ENCODE measurements at regions not wholly inside any gene's neighbourhood (a gene's known extent, or its start where the extent isn't known, plus 50 kb on each side); places are given as distances from the start of the nearest gene placed in this dataset.
A peak's percentile ranks its signal among the peaks of the same experiment; 100 is the strongest.
"Not testable (repeated sequence)": the region's sequence is repeated elsewhere in the genome, so short reads cannot be mapped to it uniquely, and the experiment has no call there.

- DNase-seq: no peak
Observed at GRCh38 chr14:61602003-61602732, 93.1 kb upstream of the HIF1A start.

- no peak for DNase-seq
Observed at GRCh38 chr14:61602733-61603077, 92.6 kb upstream of the HIF1A start.

DNA sequence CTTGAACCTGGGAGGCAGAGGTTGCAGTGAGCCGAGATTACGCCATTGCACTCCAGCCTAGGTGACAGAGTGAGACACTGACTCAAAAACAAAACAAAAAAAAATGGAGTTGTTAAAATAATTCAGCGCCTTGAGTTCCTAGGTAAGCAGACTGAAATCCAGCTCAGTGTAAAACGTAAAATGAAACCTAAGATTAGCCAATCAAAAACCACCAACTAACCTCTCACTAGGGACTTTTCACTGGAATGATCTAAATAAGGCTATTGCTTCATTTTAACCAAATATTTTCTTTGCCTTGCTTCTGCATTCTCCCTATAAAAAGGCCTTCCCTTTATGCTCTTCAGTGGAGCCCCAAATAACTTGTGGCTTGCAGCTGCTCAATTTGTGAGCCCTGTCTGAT is 91.6 kb upstream of the HIF1A start:
- no peak for DNase-seq

DNA sequence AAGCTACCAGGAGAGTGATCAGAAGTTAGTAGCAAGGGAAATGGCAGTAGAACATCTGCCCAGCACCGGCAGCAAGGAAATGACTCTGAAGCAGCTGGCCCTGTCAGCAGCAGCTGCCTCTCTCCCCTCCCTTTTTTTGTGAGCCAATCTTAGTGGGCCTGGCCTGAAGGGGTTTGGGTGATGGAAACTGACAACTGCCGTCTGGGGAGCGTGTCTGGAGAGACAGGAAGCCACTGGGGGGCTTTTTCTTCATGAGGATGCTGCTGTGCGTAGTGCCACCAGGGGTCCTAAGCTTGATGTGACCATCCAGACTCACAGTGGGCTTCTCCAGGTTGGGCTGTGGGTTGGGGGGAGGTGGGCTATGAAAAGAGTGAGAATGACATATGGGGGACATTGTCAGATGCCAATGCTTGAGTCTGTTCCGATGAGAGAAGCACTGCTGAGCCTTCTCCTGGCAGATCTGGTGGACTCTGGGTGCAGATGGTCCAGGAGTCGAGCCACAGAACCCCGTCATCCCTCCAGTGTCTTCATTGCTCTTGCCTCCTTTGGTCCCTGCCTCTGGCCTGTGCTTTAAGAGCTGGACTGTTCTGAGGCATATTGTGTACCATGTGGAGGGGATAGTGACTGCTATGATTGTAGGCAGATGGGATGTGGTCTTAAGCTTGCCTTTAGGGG is 87.6 kb upstream of the HIF1A start:
- DNase-seq: no peak

DNA sequence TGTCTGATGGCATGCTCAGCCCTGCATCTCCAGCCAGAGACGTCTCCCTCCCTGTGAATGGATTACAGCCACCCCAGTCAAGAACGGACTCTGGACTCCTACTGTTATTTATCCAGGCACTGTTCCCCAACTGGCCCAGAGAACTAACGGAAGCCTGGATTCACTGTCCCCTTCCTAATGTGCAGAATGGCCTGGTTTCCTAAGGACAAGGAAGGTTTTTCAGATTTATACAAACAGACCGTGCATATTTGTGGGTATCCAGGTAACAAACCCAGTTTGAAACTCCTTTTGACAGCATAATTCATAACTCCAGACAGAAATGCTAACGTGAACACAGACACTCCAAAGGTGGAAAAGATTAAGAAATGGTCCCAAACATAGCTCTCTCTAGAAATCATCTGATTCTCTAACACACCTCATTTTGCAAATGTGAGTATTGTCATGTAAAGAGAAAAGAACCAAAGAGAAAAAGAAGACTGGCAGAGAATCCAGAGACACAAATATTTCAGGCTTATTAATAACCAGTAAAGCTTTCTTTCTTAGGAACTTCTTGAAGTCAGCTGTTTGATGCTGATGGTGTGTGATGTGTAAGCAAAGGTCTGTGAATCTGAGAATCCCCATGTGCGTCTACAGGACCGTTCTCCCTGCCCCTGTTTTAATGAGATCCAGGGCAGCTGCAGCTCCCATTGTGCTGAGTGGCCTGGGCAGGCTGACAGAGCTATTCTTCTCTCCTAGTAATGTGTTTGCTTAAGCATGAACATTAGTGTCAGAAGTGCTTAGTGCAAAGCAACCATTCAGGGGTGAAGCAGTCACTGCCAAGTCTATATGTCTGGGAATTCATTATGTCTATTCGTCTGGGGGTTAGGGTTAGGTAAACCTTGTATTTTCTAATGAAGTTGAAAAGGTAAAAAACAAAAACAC is 86.8 kb upstream of the HIF1A start:
- no peak for DNase-seq

- DNase-seq: peak; percentile 77
Observed at GRCh38 chr14:61609191-61609843, 86.0 kb upstream of the HIF1A start.

DNA sequence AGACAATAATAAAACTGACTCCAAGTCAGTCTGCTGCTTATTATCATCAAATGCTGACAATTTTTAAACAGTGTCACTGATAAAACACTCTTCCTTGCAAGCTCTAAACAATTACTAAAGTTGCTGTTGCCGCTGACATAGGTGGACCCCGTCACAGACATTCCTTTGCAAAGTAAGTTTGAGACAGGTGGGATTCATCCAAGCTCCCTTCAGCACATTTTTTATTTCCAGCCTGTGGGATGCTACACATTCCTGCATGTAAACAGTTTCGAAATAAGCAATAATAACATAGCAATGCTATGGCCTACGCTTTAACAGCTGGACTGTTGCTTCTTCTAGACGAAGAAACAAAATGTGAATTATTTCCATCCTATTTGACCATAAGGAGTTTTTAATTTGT is 85.4 kb upstream of the HIF1A start:
- DNase-seq: peak; percentile 86

GRCh38 chr14:61610900-61611299 is 84.4 kb upstream of the HIF1A start:
- no peak for DNase-seq

- DNase-seq: no peak
Observed at GRCh38 chr14:61611880-61612630, 83.3 kb upstream of the HIF1A start.

GRCh38 chr14:61613006-61613405 is 82.3 kb upstream of the HIF1A start:
- DNase-seq: not testable (repeated sequence)

- no peak for DNase-seq
Observed at GRCh38 chr14:61614693-61615092, 80.6 kb upstream of the HIF1A start.

DNA sequence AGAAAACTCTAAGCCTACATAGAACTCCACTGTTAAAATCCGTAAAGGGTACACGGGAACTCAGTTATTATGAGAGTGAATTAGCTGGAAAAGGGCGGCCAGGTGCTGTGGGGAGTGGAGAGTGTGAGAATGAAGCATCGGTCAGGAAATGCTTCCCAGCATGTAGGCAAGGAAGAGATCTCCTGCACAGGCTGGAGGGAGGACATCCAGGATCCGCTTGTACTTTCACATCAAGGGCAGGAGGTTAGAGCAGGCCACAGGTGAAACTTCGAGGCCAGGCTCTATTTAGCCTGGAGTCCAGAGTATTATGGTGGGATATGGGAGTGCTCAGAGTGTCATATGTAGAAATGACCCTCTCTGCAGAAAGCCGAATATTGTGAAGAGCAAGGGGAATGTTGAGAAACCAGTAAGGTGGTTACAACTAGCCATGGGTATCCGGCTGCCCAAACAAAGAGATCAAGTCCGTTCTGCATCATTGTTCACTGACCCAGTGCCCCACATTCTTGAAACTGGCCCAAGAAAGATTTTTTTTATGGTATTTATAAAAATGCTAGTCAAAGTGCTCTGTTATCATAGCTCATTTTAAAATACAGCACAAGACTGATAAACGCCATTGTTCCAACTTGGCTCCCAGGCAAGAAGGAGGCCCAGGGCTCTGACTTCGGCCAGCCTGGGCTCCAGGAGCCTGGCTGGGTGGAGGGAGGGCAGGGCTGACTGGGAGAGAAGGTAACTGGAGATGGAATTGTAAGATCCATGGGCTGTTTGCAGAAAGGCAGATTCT is 79.4 kb upstream of the HIF1A start:
- no peak for DNase-seq

DNA sequence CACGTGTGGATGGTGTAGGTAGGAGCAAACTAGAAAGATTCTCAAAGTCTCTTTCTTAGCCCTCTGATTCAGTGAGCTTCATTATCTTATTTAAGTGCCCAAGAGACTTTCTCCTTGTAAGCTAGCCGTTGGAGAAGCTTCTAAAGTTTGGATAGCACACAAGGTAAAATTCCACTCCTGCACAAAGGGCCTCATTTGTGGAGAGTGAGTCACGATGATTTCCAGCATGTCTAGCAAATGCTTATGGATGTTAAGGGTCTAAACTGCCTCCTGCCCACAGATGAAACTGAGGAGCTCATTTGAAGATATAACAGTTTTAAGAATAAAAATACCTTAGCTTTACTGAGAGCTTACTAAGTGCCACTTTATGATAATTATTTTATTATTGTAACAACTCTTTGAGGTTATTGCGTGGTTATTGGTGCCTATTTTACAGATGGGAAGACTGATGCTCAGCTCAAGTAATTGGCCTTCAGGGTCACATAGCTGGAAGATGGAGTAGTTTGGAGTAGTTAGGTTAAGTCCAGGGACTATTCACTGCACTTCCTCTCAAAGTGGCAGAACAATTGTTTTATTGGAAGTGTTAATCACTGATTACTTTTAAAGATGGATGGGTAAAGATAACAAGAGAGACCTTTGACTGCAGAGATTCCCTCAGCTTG is 78.7 kb upstream of the HIF1A start:
- DNase-seq: peak; percentile 61

- no peak for DNase-seq
Observed at GRCh38 chr14:61618448-61618847, 76.9 kb upstream of the HIF1A start.

DNA sequence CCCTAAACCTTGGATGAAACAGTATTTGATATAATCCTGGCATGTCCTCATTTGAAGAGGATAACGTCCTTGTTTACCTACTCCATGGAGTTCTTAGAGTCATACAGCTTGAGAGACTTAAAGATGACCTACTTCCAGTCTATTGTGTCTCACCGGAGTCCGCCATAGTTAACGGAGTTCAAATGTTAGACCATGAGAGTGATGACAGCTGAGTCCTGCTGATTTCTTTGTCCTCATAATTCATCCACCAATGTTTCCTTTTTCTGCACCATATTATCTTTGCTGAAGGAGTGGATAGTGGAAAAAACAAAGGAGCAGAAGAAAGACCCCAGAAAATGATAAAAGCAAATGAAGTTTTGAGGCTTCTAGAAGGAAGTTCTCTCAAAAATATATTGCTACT is 75.8 kb upstream of the HIF1A start:
- DNase-seq: no peak

DNA sequence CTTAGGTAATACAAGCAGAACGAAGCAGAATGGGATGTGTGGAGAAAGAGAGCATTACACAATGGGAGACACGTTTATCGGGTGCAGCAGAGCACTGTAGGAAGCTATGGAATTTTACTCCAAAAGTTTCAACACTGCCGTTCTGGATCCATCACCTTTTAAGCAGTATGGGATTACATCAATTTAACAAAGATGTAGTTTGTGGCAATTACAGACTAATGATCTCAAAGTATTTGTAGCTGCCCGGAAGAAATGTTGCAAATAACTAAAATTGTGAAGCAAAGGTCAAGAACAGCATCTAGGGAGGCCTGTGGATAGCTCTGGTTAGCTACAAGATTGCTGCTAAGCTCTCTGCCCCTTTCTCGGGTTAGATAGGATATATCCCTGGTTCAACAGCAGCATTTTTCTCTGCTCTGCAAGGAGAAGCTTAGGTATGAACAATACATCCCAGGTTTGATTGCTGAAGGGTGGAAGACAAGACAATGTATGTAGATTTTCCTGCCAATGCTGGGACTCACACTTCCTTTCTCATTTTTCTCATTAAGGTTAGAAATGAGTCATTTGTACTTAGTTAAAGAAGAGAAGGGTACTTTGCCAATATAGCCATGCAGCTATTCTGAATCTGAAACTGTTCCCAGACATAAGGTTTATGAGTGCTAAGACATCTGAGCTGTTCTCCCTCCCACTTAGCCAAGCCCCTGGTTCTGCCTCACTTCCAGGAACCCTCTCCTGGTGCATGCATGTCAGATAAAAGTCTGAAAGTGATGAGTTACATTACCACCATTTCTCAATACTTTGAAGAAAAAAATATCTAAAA is 75.0 kb upstream of the HIF1A start:
- DNase-seq: peak; percentile 89

DNA sequence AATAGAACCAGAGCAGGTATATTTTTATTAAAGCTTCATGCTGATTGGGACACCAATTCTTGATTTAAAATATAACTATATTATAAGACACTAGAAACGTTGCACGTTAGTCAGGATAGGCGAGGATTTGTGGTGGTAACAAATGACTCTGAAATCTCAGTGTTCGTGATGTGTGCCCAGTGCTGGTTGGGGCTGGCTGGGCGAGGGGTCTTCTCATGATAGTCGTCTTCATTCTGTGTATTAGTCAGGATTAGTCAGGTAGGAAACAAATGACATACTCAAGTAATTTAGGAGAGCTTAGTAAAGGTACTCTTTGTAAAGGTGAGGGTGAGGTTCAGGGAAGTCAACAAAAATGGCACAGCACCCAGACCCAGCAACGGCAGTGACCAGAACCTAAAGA is 73.9 kb upstream of the HIF1A start:
- DNase-seq: no peak

GRCh38 chr14:61622051-61622450 is 73.3 kb upstream of the HIF1A start:
- DNase-seq: no peak

GRCh38 chr14:61623927-61624326 is 71.4 kb upstream of the HIF1A start:
- DNase-seq: no peak

GRCh38 chr14:61625165-61625564 is 70.1 kb upstream of the HIF1A start:
- peak; percentile 42 for DNase-seq

Data from HCEC 1CT (cell line).